ENCODE measurements at regions not wholly inside any gene's neighbourhood (a gene's known extent, or its start where the extent isn't known, plus 50 kb on each side); places are given as distances from the start of the nearest gene placed in this dataset.

GRCh38 chr3:6531153-6531552 is 329.8 kb upstream of the GRM7 start:
- no peaks in the 10 kb centered on the region for H3K4me1 ChIP-seq (replicated peaks)
- no peak for TF ChIP-seq POLR2AphosphoS5 (IDR thresholded peaks at IDR 0.05)
- no peak for TF ChIP-seq CTCF (IDR thresholded peaks at IDR 0.05)
- TF ChIP-seq POLR2A (IDR thresholded peaks at IDR 0.05), result no peak
- H3K4me3 ChIP-seq, result no peak overlapping the region
- H3K36me3 ChIP-seq, result no peaks in the 10 kb centered on the region
- intact Hi-C loops (cut with DNase I), result no loop called here
- no peak overlapping the region for H3K27ac ChIP-seq
- DNase-seq (ENCODE audit: low spot score), result no peak
- H3K9me3 ChIP-seq, result no peaks in the 10 kb centered on the region
- 74% methylated on average over 6 of the region's 6 CpGs for WGBS
- no peaks in the 10 kb centered on the region for H3K27me3 ChIP-seq (replicated peaks; ENCODE audit: insufficient read depth)

- Histone ChIP-seq H3K27me3 (replicated peaks; ENCODE audit: insufficient read depth) (no peaks in the 10 kb centered on the region), H3K27ac (no peak overlapping the region), H3K9me3 (no peaks in the 10 kb centered on the region), H3K4me3 (no peak overlapping the region), H3K4me1 (replicated peaks) (no peaks in the 10 kb centered on the region), H3K36me3 (no peaks in the 10 kb centered on the region)
- WGBS, result 83% methylated on average over 3 of the region's 3 CpGs
- no peak for DNase-seq (ENCODE audit: low spot score)
- no peak for TF ChIP-seq POLR2A (IDR thresholded peaks at IDR 0.05)
- no peak for TF ChIP-seq POLR2AphosphoS5 (IDR thresholded peaks at IDR 0.05)
- no peak for TF ChIP-seq CTCF (IDR thresholded peaks at IDR 0.05)
- intact Hi-C loops (cut with DNase I), result no loop called here
These were observed 328.8 kb upstream of the GRM7 start for GRCh38 chr3:6532101-6532500.

- Histone ChIP-seq H3K36me3 (no peaks in the 10 kb centered on the region), H3K4me1 (replicated peaks) (no peaks in the 10 kb centered on the region), H3K27me3 (replicated peaks; ENCODE audit: insufficient read depth) (no peaks in the 10 kb centered on the region), H3K9me3 (no peaks in the 10 kb centered on the region), H3K27ac (no peak overlapping the region), H3K4me3 (no peak overlapping the region)
- intact Hi-C loops (cut with DNase I), result no loop called here
- 81% methylated on average over 6 of the region's 6 CpGs for WGBS
- no peak for DNase-seq (ENCODE audit: low spot score)
- TF ChIP-seq CTCF (IDR thresholded peaks at IDR 0.05), result no peak
- no peak for TF ChIP-seq POLR2AphosphoS5 (IDR thresholded peaks at IDR 0.05)
- no peak for TF ChIP-seq POLR2A (IDR thresholded peaks at IDR 0.05)
These were observed 319.9 kb upstream of the GRM7 start for GRCh38 chr3:6540981-6541380.

GRCh38 chr3:6542795-6543194 is 318.1 kb upstream of the GRM7 start:
- TF ChIP-seq POLR2AphosphoS5 (IDR thresholded peaks at IDR 0.05) (no peak), CTCF (IDR thresholded peaks at IDR 0.05) (no peak), POLR2A (IDR thresholded peaks at IDR 0.05) (no peak)
- WGBS, result 54% methylated on average over 3 of the region's 3 CpGs
- Histone ChIP-seq H3K9me3 (no peaks in the 10 kb centered on the region), H3K4me1 (replicated peaks) (no peaks in the 10 kb centered on the region), H3K27me3 (replicated peaks; ENCODE audit: insufficient read depth) (no peaks in the 10 kb centered on the region), H3K27ac (no peak overlapping the region), H3K36me3 (no peaks in the 10 kb centered on the region), H3K4me3 (no peak overlapping the region)
- no peak for DNase-seq (ENCODE audit: low spot score)
- intact Hi-C loops (cut with DNase I), result no loop called here

- no peaks in the 10 kb centered on the region for H3K9me3 ChIP-seq
- intact Hi-C loops (cut with DNase I), result no loop called here
- DNase-seq (ENCODE audit: low spot score), result no peak
- H3K27me3 ChIP-seq (replicated peaks; ENCODE audit: insufficient read depth), result no peaks in the 10 kb centered on the region
- no peak overlapping the region for H3K4me3 ChIP-seq
- no peak overlapping the region for H3K27ac ChIP-seq
- TF ChIP-seq POLR2AphosphoS5 (IDR thresholded peaks at IDR 0.05) (no peak), CTCF (IDR thresholded peaks at IDR 0.05) (no peak), POLR2A (IDR thresholded peaks at IDR 0.05) (no peak)
- no peaks in the 10 kb centered on the region for H3K36me3 ChIP-seq
- H3K4me1 ChIP-seq (replicated peaks), result no peaks in the 10 kb centered on the region
- WGBS, result 92% methylated on average over 4 of the region's 4 CpGs
These were observed 311.6 kb upstream of the GRM7 start for GRCh38 chr3:6549296-6549695.

Measured in prostate gland (tissue), 2 donors.